ENCODE measurements at regions not wholly inside any gene's neighbourhood (a gene's known extent, or its start where the extent isn't known, plus 50 kb on each side); places are given as distances from the start of the nearest gene placed in this dataset.

DNA sequence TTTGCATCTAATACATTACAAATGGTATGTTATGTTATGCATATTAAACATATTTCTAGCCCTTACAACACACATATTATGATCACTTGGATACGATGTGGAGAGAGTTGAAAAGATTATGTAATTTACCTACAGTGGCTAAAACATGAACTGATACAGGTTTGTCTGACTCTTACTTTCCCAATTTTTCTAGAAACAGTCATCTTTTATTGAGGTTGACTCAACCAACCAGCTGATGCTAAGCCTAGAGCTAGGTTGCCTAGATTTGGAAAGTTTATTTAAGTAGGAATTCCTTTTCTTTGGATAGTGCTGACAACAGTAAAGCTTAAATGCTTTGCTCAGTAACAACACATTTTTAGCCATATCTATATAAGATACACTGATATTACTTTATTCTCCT lies 1215.1 kb downstream of the ADGRL3 start:
- no peak for DNase-seq

GRCh38 chr4:62414563-62414962 lies 1214.4 kb downstream of the ADGRL3 start:
- no peak for DNase-seq

DNA sequence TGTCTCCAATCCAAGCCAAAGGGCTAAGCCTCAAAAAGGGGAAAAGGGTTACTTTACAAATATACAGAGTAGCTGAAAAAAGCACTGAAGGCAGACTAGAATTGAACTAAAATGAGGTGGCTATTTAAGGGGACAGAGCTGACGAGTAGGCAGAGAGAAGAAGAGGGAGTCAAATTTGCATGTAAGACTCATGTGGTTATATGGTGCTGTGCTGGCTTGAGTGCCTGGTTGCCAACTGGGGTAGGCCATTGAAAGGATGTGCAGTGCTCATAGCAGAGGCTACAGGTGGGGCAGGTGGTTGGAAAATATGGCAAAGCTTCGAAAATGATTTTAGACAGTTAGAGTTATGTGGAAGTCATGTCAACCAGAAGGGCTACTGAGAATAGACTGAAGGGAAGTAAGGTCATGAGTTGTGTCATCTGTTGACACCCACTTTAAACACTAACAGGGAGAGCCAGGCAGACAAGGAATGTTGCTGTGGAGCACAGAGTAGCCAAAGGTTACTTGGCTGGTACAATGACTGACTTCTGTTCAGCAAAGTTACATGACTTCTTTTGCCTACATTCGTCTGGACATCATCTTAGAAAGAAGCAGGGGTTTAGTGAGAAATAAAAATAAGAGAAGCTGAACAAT lies 1210.4 kb downstream of the ADGRL3 start:
- no peak for DNase-seq

- no peak for DNase-seq
These were observed 1208.3 kb downstream of the ADGRL3 start for GRCh38 chr4:62408454-62408853.

DNA sequence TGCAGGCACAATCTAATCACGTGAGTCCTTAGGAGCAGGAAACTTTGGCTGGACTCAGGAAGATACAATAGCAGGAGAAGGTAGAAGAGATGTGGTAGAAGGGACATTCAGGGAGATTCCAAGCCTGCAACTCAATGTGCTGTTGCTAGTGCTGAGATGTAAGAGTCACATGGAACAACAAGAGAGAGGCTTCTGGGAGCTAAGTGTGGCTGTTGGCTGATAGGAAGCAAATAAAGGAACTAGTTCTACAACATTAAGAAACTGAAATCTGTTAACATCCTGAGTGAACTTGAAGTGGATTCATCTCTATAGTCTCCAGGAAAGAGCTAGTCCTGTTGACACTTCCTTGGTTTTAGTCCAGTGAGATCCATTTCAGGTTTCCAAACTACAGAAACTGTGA lies 1207.4 kb downstream of the ADGRL3 start:
- no peak for DNase-seq

GRCh38 chr4:62402088-62402806 lies 1202.1 kb downstream of the ADGRL3 start:
- no peak for DNase-seq

GRCh38 chr4:62399242-62399641 lies 1199.1 kb downstream of the ADGRL3 start:
- DNase-seq: no peak

DNA sequence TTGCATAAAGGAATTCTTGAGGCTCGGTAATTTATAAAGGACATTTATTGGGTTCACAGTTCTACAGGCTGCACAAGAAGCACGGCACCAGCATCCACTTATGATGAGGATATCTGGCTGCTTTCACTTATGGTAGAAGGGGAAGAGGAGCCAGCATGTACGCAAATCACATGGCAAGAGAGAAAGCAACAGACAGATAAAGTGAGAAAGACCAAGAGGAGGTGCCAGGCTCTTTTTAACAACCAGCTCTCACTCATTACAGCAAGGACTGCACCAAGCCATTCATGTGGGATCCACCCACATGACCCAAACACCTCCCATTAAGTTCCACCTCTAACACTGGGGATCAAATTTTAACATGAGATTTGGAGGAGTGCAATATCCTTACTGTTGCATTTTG lies 1198.2 kb downstream of the ADGRL3 start:
- no peak for DNase-seq

DNA sequence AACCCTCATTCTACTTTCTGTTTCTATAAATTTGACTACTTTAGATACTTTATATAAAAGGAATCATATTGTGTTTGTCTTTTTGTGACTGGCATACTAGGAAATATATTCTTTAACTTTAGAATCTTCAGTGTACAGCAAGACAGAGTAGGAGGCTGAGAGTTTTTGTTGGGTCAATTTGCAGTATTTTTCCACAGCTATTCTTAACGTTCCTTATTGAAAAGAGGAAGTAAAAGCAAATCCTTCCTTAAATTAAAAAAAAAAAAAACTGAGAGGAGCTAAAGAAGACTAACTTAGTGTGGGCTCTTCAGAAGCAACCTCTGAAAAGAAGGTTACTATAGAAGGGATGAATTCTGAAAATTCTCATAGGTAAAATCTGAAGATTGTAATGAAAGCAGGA lies 1194.6 kb downstream of the ADGRL3 start:
- DNase-seq: no peak

DNA sequence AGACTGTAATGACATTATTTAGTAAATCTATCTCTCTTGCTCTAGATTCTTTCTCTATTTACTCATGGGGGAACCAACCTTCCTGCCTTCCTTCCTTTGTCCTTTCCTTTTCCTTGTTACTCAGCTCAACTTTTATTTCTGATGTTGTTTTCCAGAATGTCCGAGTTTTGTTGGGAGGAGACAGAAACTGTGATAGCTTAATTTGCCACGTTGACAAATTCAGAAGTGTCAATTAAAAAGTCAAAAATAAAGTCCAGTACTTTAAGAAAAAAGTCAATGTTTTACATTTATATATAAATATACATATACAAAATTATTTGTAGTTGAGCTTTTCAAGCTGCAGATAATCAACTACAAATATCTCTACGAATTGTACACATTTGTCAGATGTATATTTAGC lies 1187.7 kb downstream of the ADGRL3 start:
- no peak for DNase-seq

GRCh38 chr4:62377700-62378099 lies 1177.6 kb downstream of the ADGRL3 start:
- no peak for DNase-seq

- no peak for DNase-seq
These were observed 1177.1 kb downstream of the ADGRL3 start for GRCh38 chr4:62377245-62377644.

DNA sequence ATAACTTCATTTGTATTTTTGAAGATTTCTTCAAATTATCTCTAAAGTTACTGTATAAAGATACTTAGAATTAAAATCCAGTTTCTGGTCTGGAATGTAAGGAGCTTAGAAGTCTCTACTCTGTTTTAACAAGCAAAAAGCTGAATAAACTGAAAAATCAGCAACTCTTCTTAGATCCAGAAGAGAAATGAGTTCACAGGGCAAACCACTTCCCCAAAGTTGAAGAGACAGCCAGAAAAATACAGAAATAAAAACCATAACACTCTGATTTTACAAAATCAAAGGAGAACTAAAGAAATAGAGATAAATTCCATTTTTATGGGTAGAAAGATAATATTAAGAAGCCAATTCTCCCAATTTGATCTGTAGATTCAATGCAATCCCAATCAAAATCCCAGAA lies 1166.8 kb downstream of the ADGRL3 start:
- no peak for DNase-seq

GRCh38 chr4:62360156-62360545 lies 1160.0 kb downstream of the ADGRL3 start:
- no peak for DNase-seq

DNA sequence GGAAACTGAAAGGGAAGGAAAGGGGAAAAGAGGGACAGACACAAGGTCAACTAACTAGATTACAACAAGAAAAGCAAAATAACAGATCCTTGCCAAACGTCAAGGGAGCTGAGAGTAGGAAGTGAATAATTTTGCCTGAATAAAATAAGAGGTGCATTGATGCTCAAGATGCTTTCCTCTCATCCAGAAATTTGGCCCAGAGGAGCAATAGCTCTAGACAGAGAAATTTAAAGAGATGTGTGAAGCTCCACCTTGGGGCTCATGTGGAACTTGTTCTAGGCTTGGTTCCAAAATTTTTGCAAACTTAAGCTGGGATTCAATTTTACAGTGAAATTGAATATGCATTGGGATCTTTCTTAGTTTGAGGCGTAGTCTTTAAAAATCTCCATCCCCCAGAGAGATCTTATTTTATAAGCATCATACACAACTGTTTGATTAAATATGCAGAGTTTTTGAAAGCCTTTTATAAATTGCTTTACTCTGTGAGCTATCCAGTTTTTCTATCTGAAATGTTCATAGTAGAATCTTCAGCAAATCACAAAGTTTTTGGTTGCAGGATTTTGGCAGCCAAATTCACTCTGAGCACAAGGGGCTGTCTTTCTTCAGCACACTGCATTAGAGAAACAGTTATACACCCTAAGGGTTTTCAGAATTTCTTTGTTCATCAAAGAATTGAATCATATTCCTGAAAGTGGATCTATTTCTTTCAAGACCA lies 1159.5 kb downstream of the ADGRL3 start:
- DNase-seq: no peak

- no peak for DNase-seq
These were observed 1144.8 kb downstream of the ADGRL3 start for GRCh38 chr4:62344915-62345314.

DNA sequence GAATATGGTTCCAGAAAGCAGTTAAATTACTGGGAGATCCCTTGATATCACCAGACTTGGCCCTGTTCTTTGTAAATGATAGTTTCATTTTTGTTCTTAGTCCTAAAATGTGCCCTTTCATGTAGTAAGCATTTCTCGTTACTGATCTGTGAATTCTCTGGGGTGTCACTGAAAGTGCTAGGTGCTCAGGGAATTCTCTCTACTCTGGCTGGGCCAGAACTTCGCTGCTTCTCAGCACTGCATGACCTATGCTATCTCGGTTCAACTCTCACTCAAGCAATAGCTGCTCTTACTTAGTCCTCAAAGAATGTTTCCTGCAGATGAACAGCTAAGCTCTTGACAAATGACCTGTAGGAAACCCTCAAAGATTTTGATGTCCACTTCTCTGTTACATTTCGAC lies 1144.3 kb downstream of the ADGRL3 start:
- DNase-seq: no peak

GRCh38 chr4:62342346-62342745 lies 1142.2 kb downstream of the ADGRL3 start:
- no peak for DNase-seq

DNA sequence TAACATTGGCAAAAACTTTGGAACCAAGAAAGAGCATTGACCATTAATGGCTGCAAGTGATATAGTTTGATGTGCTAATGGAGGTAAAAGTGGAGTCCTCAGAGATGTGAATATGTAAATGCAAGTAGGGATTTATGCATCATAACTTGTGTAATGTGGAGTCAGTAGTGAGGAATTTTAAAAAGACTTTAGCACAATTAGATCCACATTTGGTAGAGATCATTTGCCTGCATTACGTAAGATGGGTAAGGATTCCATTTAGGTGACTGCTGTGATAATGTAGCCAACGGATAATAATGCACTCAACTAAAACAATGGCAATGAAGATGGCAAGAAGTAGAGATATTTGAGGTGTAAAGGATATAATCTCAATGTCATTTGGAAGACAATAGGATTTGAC lies 1128.4 kb downstream of the ADGRL3 start:
- DNase-seq: no peak

GRCh38 chr4:62327612-62328297 lies 1127.6 kb downstream of the ADGRL3 start:
- DNase-seq: no peak

DNA sequence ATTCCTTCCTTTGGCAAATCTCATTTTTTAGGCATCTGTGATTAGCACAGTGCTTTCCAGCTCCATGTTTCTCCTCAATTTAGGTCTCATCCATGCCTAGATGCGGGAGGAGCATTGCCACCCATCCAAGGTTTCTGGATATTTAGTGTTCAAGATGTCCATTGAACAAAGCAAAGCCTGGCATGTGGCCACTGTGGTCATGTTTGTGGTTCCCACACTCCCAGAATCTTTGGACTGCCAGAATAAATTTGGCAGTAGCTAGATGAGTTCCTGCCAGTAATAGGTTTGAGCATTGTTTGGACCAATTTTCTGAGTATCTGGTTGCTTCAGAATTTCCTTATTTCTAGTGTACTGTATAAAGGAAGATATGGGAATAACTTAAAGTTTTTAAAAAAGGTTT lies 1124.1 kb downstream of the ADGRL3 start:
- DNase-seq: no peak

- DNase-seq: no peak
These were observed 1120.5 kb downstream of the ADGRL3 start for GRCh38 chr4:62320612-62321011.

DNA sequence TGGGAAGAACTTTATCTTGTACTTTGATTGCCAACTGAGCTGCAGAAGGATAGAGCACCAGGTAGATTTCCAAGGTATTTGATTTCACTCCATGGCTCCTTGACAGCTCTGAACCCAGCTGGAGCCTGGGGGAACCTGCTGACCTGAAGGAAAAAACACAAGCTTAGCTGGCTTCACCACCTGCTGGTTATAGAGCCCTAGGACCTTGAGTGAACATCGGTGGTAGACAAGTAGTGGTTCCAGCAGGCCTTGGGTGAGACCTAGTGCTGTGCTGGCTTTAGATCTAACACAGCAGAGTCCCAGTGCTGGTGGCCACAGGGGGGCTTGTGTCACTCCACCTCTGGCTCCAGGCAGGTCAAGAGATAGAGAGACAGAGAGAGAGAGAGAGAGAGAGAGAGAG lies 1102.6 kb downstream of the ADGRL3 start:
- DNase-seq: no peak

DNA sequence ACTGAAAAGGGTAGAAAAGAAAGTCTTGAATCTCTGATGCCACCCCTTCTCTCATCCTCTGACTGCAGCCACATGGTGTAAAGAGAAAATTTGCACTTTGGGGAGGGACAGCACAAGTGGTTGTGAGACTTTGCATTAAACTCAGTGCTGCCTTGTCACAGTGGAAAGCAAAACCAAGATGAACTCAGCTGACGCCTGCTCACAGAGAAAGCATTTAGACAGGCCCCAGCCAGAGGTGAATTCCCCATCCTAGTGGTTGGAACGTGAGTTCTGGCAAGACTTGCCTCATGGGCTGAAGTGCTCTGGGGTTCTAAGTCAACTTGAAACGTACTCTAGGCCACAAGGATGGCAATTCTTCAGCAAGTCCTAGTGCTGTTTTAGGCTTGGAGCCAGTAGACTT lies 1101.4 kb downstream of the ADGRL3 start:
- no peak for DNase-seq

All from 8988T (cell line).